B cell (primary cell): ENCODE measurements at regions not wholly inside any gene's neighbourhood (a gene's known extent, or its start where the extent isn't known, plus 50 kb on each side); places are given as distances from the start of the nearest gene placed in this dataset.

Experiments used
- ATAC-seq: fragments of 200-7000 bp; cut with Tn5 transposase; one replicate; pipeline ENCODE4 v1.10.0; 2021; ENCODE audit warnings: low read depth, mild to moderate bottlenecking, moderate number of reproducible peaks, moderate library complexity
- CTCF ChIA-PET: fragments of 350-600 bp; sonication (Branson Sonifier 250); formaldehyde crosslinking; loops from one replicate; lab custom pipeline; 2021; ENCODE audit warnings: antibody characterized with exemption, inconsistent platforms; lab: Charles Lee
- POLR2A ChIA-PET: fragments of 350-600 bp; sonication (Branson Sonifier 250); formaldehyde crosslinking; loops from one replicate; lab custom pipeline; 2021; ENCODE audit warnings: antibody characterized with exemption; lab: Charles Lee
- DNase-seq: peaks from one replicate; pipeline ENCODE4 v3.0.0; 2013
- H2AFZ ChIP-seq: 2 replicates; pipeline ENCODE4 v1.6.1; 2012; ENCODE audit warnings: mild to moderate bottlenecking, low read depth, low read length; ENCODE audit not compliant: insufficient read depth, poor library complexity, severe bottlenecking
- H3K27ac ChIP-seq, 2 donors: 1 replicate in 1 of 2; 2 replicates in 1 of 2; pipeline ENCODE4 v1.5.1; 2012 to 2013; ENCODE audit warnings: low read length in 2 of 2, mild to moderate bottlenecking in 2 of 2, moderate library complexity in 1 of 2
- H3K27me3 ChIP-seq, 4 experiments: fragments of 200-600 bp in 1 of 4; sonication (generic) in 1 of 4; replicated peaks in 1 of 4; 1 replicate in 2 of 4; 2 replicates in 2 of 4; pipeline versions ENCODE4 v1.6.1 to v1.7.0; 2013 to 2016; ENCODE audit warnings: low read length in 3 of 4, mild to moderate bottlenecking in 2 of 4, mixed read lengths in 1 of 4, moderate library complexity in 1 of 4; ENCODE audit not compliant: insufficient read depth in 4 of 4, control insufficient read depth in 3 of 4; ENCODE audit errors: control extremely low read depth in 1 of 4
- H3K36me3 ChIP-seq, 2 experiments: replicated peaks in 1 of 2; 1 replicate in 1 of 2; 2 replicates in 1 of 2; pipeline versions ENCODE4 v1.6.1 to v1.7.1; 2013; ENCODE audit warnings: low read length in 1 of 2; ENCODE audit not compliant: insufficient read depth in 2 of 2, control insufficient read depth in 1 of 2; ENCODE audit errors: control extremely low read depth in 1 of 2, extremely low read depth in 1 of 2
- H3K4me1 ChIP-seq, 2 donors: fragments of 200-600 bp in 1 of 2; sonication (generic) in 1 of 2; 1 replicate in 1 of 2; 2 replicates in 1 of 2; pipeline versions ENCODE4 v1.5.1 to v1.6.1; 2013 to 2017; ENCODE audit warnings: low read length in 2 of 2; ENCODE audit not compliant: control insufficient read depth in 2 of 2, insufficient read depth in 2 of 2
- H3K4me2 ChIP-seq: replicated peaks from 2 replicates; pipeline ENCODE3; 2012; ENCODE audit warnings: mild to moderate bottlenecking, low read depth, low read length; ENCODE audit not compliant: poor library complexity, severe bottlenecking
- H3K4me3 ChIP-seq, 5 experiments: fragments of 200-600 bp in 1 of 5; sonication (generic) in 1 of 5; 1 replicate in 3 of 5; 2 replicates in 2 of 5; pipeline versions ENCODE4 v1.5.1 to v1.7.0; 2011 to 2016; ENCODE audit warnings: low read length in 4 of 5, mild to moderate bottlenecking in 4 of 5, low read depth in 2 of 5, control low read depth in 1 of 5, moderate library complexity in 1 of 5; ENCODE audit not compliant: insufficient read depth in 1 of 5; ENCODE audit errors: control extremely low read depth in 1 of 5, extremely low read depth in 1 of 5
- H3K79me2 ChIP-seq: fragments of 200-600 bp; sonication (generic); one replicate; pipeline ENCODE4 v1.6.0; 2016; ENCODE audit warnings: low read length; ENCODE audit not compliant: control insufficient read depth, insufficient read depth
- H3K9ac ChIP-seq: fragments of 200-600 bp; sonication (generic); 2 replicates; pipeline ENCODE4 v1.6.1; 2017; ENCODE audit warnings: mild to moderate bottlenecking, low read length, moderate library complexity
- H3K9me3 ChIP-seq, 3 donors: one replicate each; pipeline versions ENCODE4 v1.6.1 to v1.7.1; 2013; ENCODE audit warnings: low read length in 2 of 3; ENCODE audit not compliant: control insufficient read depth in 2 of 3, insufficient read depth in 1 of 3; ENCODE audit errors: control extremely low read depth in 1 of 3
- H4K20me1 ChIP-seq: 2 replicates; pipeline ENCODE4 v1.6.0; 2012; ENCODE audit warnings: mild to moderate bottlenecking, low read length; ENCODE audit not compliant: insufficient read depth, control insufficient read depth, poor library complexity, severe bottlenecking
- H3K27ac Mint-ChIP-seq: one replicate; pipeline ENCODE4 v1.8.0; 2021; ENCODE audit warnings: mixed read lengths
- H3K27me3 Mint-ChIP-seq: one replicate; pipeline ENCODE4 v1.8.0; 2021; ENCODE audit warnings: mixed read lengths
- H3K4me1 Mint-ChIP-seq: one replicate; pipeline ENCODE4 v1.8.0; 2021; ENCODE audit warnings: mixed read lengths
- H3K4me3 Mint-ChIP-seq: one replicate; pipeline ENCODE4 v1.8.0; 2021; ENCODE audit warnings: mixed read lengths
- H3K9me3 Mint-ChIP-seq: one replicate; pipeline ENCODE4 v1.8.0; 2022; ENCODE audit warnings: mixed read lengths; ENCODE audit not compliant: insufficient read depth
- CTCF ChIP-seq: fragments of 200-600 bp; IDR thresholded peaks from one replicate; pipeline ENCODE4 v1.8.0; 2022; ENCODE audit warnings: antibody characterized with exemption, mild to moderate bottlenecking
- EZH2 ChIP-seq: IDR thresholded peaks from 2 replicates; pipeline ENCODE4 v1.6.1; 2012; ENCODE audit warnings: borderline replicate concordance, low read depth, mild to moderate bottlenecking, moderate library complexity, low read length; ENCODE audit not compliant: insufficient read depth, poor library complexity, severe bottlenecking
- WGBS: methylation state at CpG from one replicate; pipeline ENCODE4 v1.1.5; 2013; ENCODE audit warnings: missing lambda C conversion rate; ENCODE audit not compliant: insufficient coverage; 5-methylcytosine and 5-hydroxymethylcytosine counted together
- intact Hi-C: fragments of 100-400 bp; cut with micrococcal nuclease; formaldehyde crosslinking; loops from one replicate; pipeline ENCODE4 v1.10.0; 2022

GRCh38 chr2:168402531-168402930, 53.5 kb upstream of the CERS6 start:
- no peak for ATAC-seq
- Histone ChIP-seq H3K9ac (no peak overlapping the region), H3K4me1 (no peaks in the 10 kb centered on the region), H3K27me3 (peaks cover 0 to 3% (median 0%) of the 10 kb centered on the region in 4 experiments), H3K36me3 (no peaks in the 10 kb centered on the region), H3K4me3 (no peak overlapping the region), H3K79me2 (no peaks in the 10 kb centered on the region), H3K9me3 (peaks cover 0 to 4% (median 0%) of the 10 kb centered on the region in 3 donors), H3K4me2 (no peak overlapping the region), H2AFZ (no peak overlapping the region), H3K27ac (no peak overlapping the region), H4K20me1 (no peaks in the 10 kb centered on the region)
- peaks cover 4% of the 10 kb centered on the region for H3K9me3 Mint-ChIP-seq
- no peak overlapping the region for H3K27ac Mint-ChIP-seq
- intact Hi-C loops = no loop called here
- no peak for DNase-seq
- no CpG with 5 or more reads among the region's 1 CpG for WGBS
- ChIA-PET POLR2A (no interaction called here), CTCF (no interaction called here)
- TF ChIP-seq CTCF = no peak
- no peak for TF ChIP-seq EZH2
- H3K4me1 Mint-ChIP-seq = no peaks in the 10 kb centered on the region
- no peak overlapping the region for H3K4me3 Mint-ChIP-seq
- H3K27me3 Mint-ChIP-seq = peaks cover 10% of the 10 kb centered on the region

- DNase-seq = no peak
- no peaks in the 10 kb centered on the region for H3K79me2 ChIP-seq
- TF ChIP-seq CTCF = no peak
- H3K9me3 Mint-ChIP-seq = peaks cover 4% of the 10 kb centered on the region
- H4K20me1 ChIP-seq = no peaks in the 10 kb centered on the region
- H3K27me3 ChIP-seq = peaks cover 0 to 3% (median 0%) of the 10 kb centered on the region in 4 experiments
- ATAC-seq = no peak
- H2AFZ ChIP-seq = no peak overlapping the region
- H3K9ac ChIP-seq = no peak overlapping the region
- H3K9me3 ChIP-seq = peaks cover 0 to 4% (median 0%) of the 10 kb centered on the region in 3 donors
- H3K4me3 Mint-ChIP-seq = no peak overlapping the region
- no peaks in the 10 kb centered on the region for H3K36me3 ChIP-seq
- WGBS = 50% methylated on average over 1 of the region's 2 CpGs
- H3K4me3 ChIP-seq = no peak overlapping the region
- ChIA-PET CTCF (no interaction called here), POLR2A (no interaction called here)
- no peaks in the 10 kb centered on the region for H3K4me1 ChIP-seq
- intact Hi-C loops = no loop called here
- no peak overlapping the region for H3K27ac ChIP-seq
- peaks cover 10% of the 10 kb centered on the region for H3K27me3 Mint-ChIP-seq
- H3K27ac Mint-ChIP-seq = no peak overlapping the region
- no peak overlapping the region for H3K4me2 ChIP-seq
- no peaks in the 10 kb centered on the region for H3K4me1 Mint-ChIP-seq
These were observed 52.3 kb upstream of the CERS6 start for GRCh38 chr2:168403736-168404135.
